ENCODE measurements at regions not wholly inside any gene's neighbourhood (a gene's known extent, or its start where the extent isn't known, plus 50 kb on each side); places are given as distances from the start of the nearest gene placed in this dataset.

GRCh38 chr14:101502761-101503392, 58.4 kb upstream of the DIO3 start:
- DNase-seq (ENCODE audit: low spot score) = no peak

- DNase-seq (ENCODE audit: low spot score) = no peak
Measured at GRCh38 chr14:101503431-101504095, 57.7 kb upstream of the DIO3 start.

- no peak for DNase-seq (ENCODE audit: low spot score)
Measured at GRCh38 chr14:101504096-101504948, 57.0 kb upstream of the DIO3 start.

GRCh38 chr14:101505236-101505970, 55.9 kb upstream of the DIO3 start:
- DNase-seq (ENCODE audit: low spot score) = no peak

- no peak for DNase-seq (ENCODE audit: low spot score)
Measured at GRCh38 chr14:101506211-101506925, 54.9 kb upstream of the DIO3 start.

- no peak for DNase-seq (ENCODE audit: low spot score)
Measured at GRCh38 chr14:101506926-101507835, 54.1 kb upstream of the DIO3 start.

GRCh38 chr14:101507836-101508150, 53.5 kb upstream of the DIO3 start:
- DNase-seq (ENCODE audit: low spot score) = no peak

- DNase-seq (ENCODE audit: low spot score) = no peak
Measured at GRCh38 chr14:101508196-101508947, 52.9 kb upstream of the DIO3 start.

GRCh38 chr14:101508948-101509729, 52.2 kb upstream of the DIO3 start:
- no peak for DNase-seq (ENCODE audit: low spot score)

GRCh38 chr14:101509730-101510371, 51.4 kb upstream of the DIO3 start:
- DNase-seq (ENCODE audit: low spot score) = no peak

- DNase-seq (ENCODE audit: low spot score) = no peak
Measured at GRCh38 chr14:101511199-101511598, 50.1 kb upstream of the DIO3 start.

All from AG08396 (cell line).